CD4-positive, alpha-beta T cell treated with Interferon alpha-2 for 1 hour (primary cell): ENCODE measurements at regions not wholly inside any gene's neighbourhood (a gene's known extent, or its start where the extent isn't known, plus 50 kb on each side); places are given as distances from the start of the nearest gene placed in this dataset.
A peak's percentile ranks its signal among the peaks of the same experiment; 100 is the strongest.

Experiments
- DNase-seq, 2 donors: peaks; one replicate each; pipeline ENCODE4 v3.0.0-alpha.2; 2020 to 2022

- no peak for DNase-seq
Measured at GRCh38 chr13:76795701-76796695, 90.2 kb downstream of the KCTD12 start.

- no peak for DNase-seq
Measured at GRCh38 chr13:76792731-76793347, 93.4 kb downstream of the KCTD12 start.

- DNase-seq = no peak
Measured at GRCh38 chr13:76790980-76791819, 95.0 kb downstream of the KCTD12 start.

- DNase-seq = no peak
Measured at GRCh38 chr13:76790526-76790925, 95.7 kb downstream of the KCTD12 start.

- DNase-seq = no peak
Measured at GRCh38 chr13:76783798-76784197, 102.4 kb downstream of the KCTD12 start.

GRCh38 chr13:76778853-76779252 is 107.4 kb downstream of the KCTD12 start:
- no peak for DNase-seq

GRCh38 chr13:76777096-76777495 is 109.1 kb downstream of the KCTD12 start:
- no peak for DNase-seq

GRCh38 chr13:76775088-76775740 is 111.0 kb downstream of the KCTD12 start:
- no peak for DNase-seq

GRCh38 chr13:76773448-76774094 is 112.6 kb downstream of the KCTD12 start:
- no peak for DNase-seq

- DNase-seq = no peak
Measured at GRCh38 chr13:76772241-76772640, 114.0 kb downstream of the KCTD12 start.

GRCh38 chr13:76769271-76769791 is 116.9 kb downstream of the KCTD12 start:
- no peak for DNase-seq

- no peak for DNase-seq
Measured at GRCh38 chr13:76768384-76768783, 117.8 kb downstream of the KCTD12 start.

GRCh38 chr13:76764916-76765315 is 121.3 kb downstream of the KCTD12 start:
- DNase-seq = no peak

GRCh38 chr13:76764429-76764828 is 121.8 kb downstream of the KCTD12 start:
- DNase-seq = peak; percentile 4 to 54

GRCh38 chr13:76762721-76763120 is 123.5 kb downstream of the KCTD12 start:
- DNase-seq = no peak

- DNase-seq = no peak
Measured at GRCh38 chr13:76759877-76760276, 126.3 kb downstream of the KCTD12 start.

GRCh38 chr13:76758738-76759137 is 127.5 kb downstream of the KCTD12 start:
- DNase-seq = no peak

- no peak for DNase-seq
Measured at GRCh38 chr13:76758257-76758656, 127.9 kb downstream of the KCTD12 start.

GRCh38 chr13:76756451-76756850 is 129.8 kb downstream of the KCTD12 start:
- DNase-seq = no peak

- no peak for DNase-seq
Measured at GRCh38 chr13:76754414-76754813, 131.8 kb downstream of the KCTD12 start.

- DNase-seq = no peak
Measured at GRCh38 chr13:76751278-76751677, 134.9 kb downstream of the KCTD12 start.

GRCh38 chr13:76750126-76750525 is 136.1 kb downstream of the KCTD12 start:
- no peak for DNase-seq
